Neuronal stem cell (in vitro differentiated cells): ENCODE measurements at regions not wholly inside any gene's neighbourhood (a gene's known extent, or its start where the extent isn't known, plus 50 kb on each side); places are given as distances from the start of the nearest gene placed in this dataset.

Experiments used
- DNase-seq: peaks from one replicate; pipeline ENCODE4 v3.0.0-alpha.2; 2013; ENCODE audit warnings: low spot score
- H2AFZ ChIP-seq: one replicate; pipeline ENCODE4 v1.6.1; 2013; ENCODE audit warnings: mild to moderate bottlenecking, low read length, inconsistent platforms
- H2AK5ac ChIP-seq: 2 replicates; pipeline ENCODE4 v1.6.1; 2013; ENCODE audit warnings: low read depth, mild to moderate bottlenecking, inconsistent platforms, low read length, moderate library complexity, mixed read lengths
- H2BK120ac ChIP-seq: 2 replicates; pipeline ENCODE4 v1.6.1; 2013; ENCODE audit warnings: low read depth, mild to moderate bottlenecking, inconsistent platforms, low read length, moderate library complexity, mixed read lengths
- H2BK12ac ChIP-seq: one replicate; pipeline ENCODE4 v1.6.1; 2013; ENCODE audit warnings: low read length, inconsistent platforms
- H2BK15ac ChIP-seq: 2 replicates; pipeline ENCODE4 v1.6.1; 2013; ENCODE audit warnings: mild to moderate bottlenecking, low read length, inconsistent platforms, mixed read lengths
- H2BK5ac ChIP-seq: one replicate; pipeline ENCODE4 v1.6.1; 2013; ENCODE audit warnings: inconsistent platforms, mild to moderate bottlenecking, low read length, moderate library complexity
- H3K14ac ChIP-seq: one replicate; pipeline ENCODE4 v1.6.1; 2013; ENCODE audit warnings: low read length, inconsistent platforms
- H3K18ac ChIP-seq: 2 replicates; pipeline ENCODE4 v1.6.1; 2013; ENCODE audit warnings: low read length, inconsistent platforms
- H3K23ac ChIP-seq: 2 replicates; pipeline ENCODE4 v1.6.1; 2013; ENCODE audit warnings: low read depth, mild to moderate bottlenecking, mixed read lengths, low read length, inconsistent platforms; ENCODE audit not compliant: poor library complexity
- H3K27ac ChIP-seq: replicated peaks from 3 replicates; pipeline ENCODE4 v1.5.1; 2013; ENCODE audit warnings: low read length, inconsistent platforms
- H3K27me3 ChIP-seq, 3 experiments: 2 replicates each; pipeline ENCODE4 v1.6.1; 2013; ENCODE audit warnings: low read length in 3 of 3, mild to moderate bottlenecking in 2 of 3, inconsistent platforms in 1 of 3, low read depth in 1 of 3, mixed read lengths in 1 of 3, moderate library complexity in 1 of 3; ENCODE audit not compliant: control insufficient read depth in 3 of 3, insufficient read depth in 3 of 3
- H3K36me3 ChIP-seq, 2 donors: replicated peaks in 1 of 2; 2 replicates each; pipeline ENCODE4 v1.6.1; 2013; ENCODE audit warnings: low read length in 2 of 2; ENCODE audit not compliant: control insufficient read depth in 2 of 2, insufficient read depth in 2 of 2
- H3K4ac ChIP-seq: 2 replicates; pipeline ENCODE4 v1.6.1; 2013; ENCODE audit warnings: inconsistent platforms, mild to moderate bottlenecking, low read length, moderate library complexity
- H3K4me1 ChIP-seq, 2 donors: 1 replicate in 1 of 2; 2 replicates in 1 of 2; pipeline ENCODE4 v1.6.1; 2013; ENCODE audit warnings: low read length in 2 of 2, low read depth in 1 of 2; ENCODE audit not compliant: control insufficient read depth in 2 of 2, insufficient read depth in 1 of 2
- H3K4me2 ChIP-seq: one replicate; pipeline ENCODE4 v1.6.1; 2013; ENCODE audit warnings: mild to moderate bottlenecking, low read length, inconsistent platforms; ENCODE audit not compliant: insufficient read depth, poor library complexity, severe bottlenecking
- H3K4me3 ChIP-seq, 2 donors: 2 replicates each; pipeline ENCODE4 v1.5.1; 2013; ENCODE audit warnings: low read length in 2 of 2, mild to moderate bottlenecking in 2 of 2, inconsistent platforms in 1 of 2, moderate library complexity in 1 of 2
- H3K79me1 ChIP-seq: one replicate; pipeline ENCODE4 v1.6.1; 2013; ENCODE audit warnings: low read depth, mild to moderate bottlenecking, inconsistent platforms, low read length, moderate library complexity
- H3K9ac ChIP-seq: one replicate; pipeline ENCODE4 v1.6.1; 2013; ENCODE audit warnings: mild to moderate bottlenecking, low read depth, low read length, inconsistent platforms; ENCODE audit not compliant: poor library complexity
- H3K9me3 ChIP-seq, 2 donors: replicated peaks in 1 of 2; 2 replicates each; pipeline versions ENCODE3 to v1.6.1; 2013; ENCODE audit warnings: low read length in 2 of 2, mild to moderate bottlenecking in 2 of 2, inconsistent platforms in 1 of 2, low read depth in 1 of 2, mixed read lengths in 1 of 2, moderate library complexity in 1 of 2; ENCODE audit not compliant: control insufficient read depth in 2 of 2, insufficient read depth in 1 of 2
- H4K8ac ChIP-seq: one replicate; pipeline ENCODE4 v1.6.1; 2013; ENCODE audit warnings: low read depth, mild to moderate bottlenecking, inconsistent platforms, low read length, moderate library complexity
- H4K91ac ChIP-seq: one replicate; pipeline ENCODE4 v1.6.1; 2013; ENCODE audit warnings: low read length, low read depth, mild to moderate bottlenecking, inconsistent platforms; ENCODE audit not compliant: poor library complexity
- WGBS, 2 donors: extraction: QIAGEN DNeasy Blood & Tissue Kit; methylation state at CpG; one replicate each; pipeline ENCODE4 v1.1.7; 2013; ENCODE audit warnings: missing lambda C conversion rate in 2 of 2, mixed read lengths in 1 of 2; ENCODE audit not compliant: insufficient read length in 2 of 2, insufficient replicate concordance in 1 of 2; ENCODE audit errors: extremely low coverage in 2 of 2; 5-methylcytosine and 5-hydroxymethylcytosine counted together

DNA sequence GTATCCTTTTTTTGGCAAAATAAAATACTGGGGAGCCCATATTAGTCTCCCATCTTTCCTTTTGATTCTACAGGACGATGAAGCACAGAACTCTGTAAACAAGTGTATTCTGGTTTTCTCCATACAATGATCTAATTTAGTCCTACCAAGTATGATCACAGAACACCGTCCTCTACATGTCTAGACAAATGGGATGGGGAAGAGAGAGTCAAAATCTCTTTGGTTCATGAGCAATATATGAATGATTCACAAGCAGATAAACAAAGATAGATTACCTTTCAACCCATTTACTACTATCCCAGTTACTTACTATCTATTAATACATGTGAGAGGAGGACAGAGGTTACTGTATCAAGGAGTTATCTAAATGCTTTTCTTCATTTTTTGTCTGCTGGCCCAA lies 352.4 kb upstream of the ACVR2A start:
- Histone ChIP-seq H3K9ac (no peak overlapping the region), H3K14ac (no peak overlapping the region), H2AK5ac (no peak overlapping the region), H3K4ac (no peak overlapping the region), H4K8ac (no peak overlapping the region), H4K91ac (no peak overlapping the region), H3K18ac (no peak overlapping the region), H2BK12ac (no peak overlapping the region), H3K4me3 (no peak overlapping the region), H3K79me1 (no peaks in the 10 kb centered on the region), H3K23ac (no peak overlapping the region), H3K4me2 (no peak overlapping the region), H3K27me3 (no peaks in the 10 kb centered on the region), H3K36me3 (no peaks in the 10 kb centered on the region), H3K27ac (no peak overlapping the region), H2AFZ (no peak overlapping the region), H3K9me3 (no peaks in the 10 kb centered on the region), H2BK120ac (no peak overlapping the region), H2BK5ac (no peak overlapping the region), H2BK15ac (no peak overlapping the region), H3K4me1 (peaks cover 0 to 5% of the 10 kb centered on the region in 2 donors)
- no peak for DNase-seq
- WGBS, 2 donors: no CpG with 5 or more reads among the region's 2 CpGs

DNA sequence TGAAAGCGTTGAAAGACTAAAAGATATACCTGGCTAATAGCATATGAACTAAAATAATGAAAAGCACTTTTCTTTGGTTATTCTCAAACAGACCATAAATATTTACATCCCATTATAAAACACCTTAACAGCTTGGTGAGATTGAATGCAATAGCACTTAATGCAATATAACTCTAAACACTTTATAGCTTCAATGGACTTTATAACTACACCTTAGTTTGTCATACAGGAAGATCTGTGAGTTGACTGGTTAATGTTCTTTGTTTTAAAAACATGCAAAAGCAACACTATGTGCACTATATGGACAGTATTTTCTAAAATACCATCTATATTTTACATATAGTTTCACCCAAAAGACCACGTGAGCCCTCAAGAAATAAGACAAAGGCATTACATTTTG lies 353.3 kb upstream of the ACVR2A start:
- WGBS, 2 donors: no CpG with 5 or more reads among the region's 2 CpGs
- Histone ChIP-seq H3K27me3 (no peaks in the 10 kb centered on the region), H3K14ac (no peak overlapping the region)

DNA sequence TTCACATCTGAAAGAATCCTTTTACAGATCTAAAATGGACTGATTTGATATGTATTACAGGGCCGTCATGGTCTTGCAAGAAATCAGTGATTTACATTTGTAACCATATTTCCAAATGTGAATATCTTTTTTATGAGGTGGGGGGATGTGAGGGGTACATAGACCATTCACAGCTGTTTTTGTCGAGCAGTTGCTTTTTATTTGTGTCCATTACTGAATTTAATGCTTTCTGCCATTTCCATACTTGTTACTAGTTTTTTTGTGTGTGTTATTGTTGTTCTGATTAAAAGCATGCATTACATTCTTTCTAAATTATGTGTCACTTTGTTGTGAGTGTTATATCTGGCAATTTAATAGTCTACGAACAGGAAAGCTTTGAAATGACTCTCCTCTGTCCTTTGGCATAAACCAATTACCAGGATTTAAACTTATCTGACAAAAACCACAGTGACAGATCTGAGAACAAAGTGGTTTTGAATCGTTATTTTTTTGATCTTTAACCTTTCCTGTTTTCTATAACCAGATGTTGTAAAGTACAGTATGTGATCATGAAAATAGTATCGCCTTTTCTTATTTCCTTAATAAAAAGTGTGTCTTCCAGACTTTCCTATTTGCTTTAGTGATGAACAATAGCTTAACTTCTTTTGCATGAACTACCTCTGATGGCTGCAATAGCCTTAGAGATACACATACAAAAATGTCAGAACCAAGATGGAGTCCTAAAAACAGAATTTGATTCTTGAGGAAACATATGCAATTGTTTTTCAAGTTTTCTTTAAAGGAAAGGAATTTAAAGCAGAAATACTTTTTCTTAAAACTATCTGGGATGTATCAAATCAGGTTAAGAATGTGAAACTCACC lies 354.2 kb upstream of the ACVR2A start:
- Histone ChIP-seq H2BK12ac (no peak overlapping the region), H3K79me1 (no peaks in the 10 kb centered on the region), H3K14ac (no peak overlapping the region), H3K9me3 (no peaks in the 10 kb centered on the region), H3K23ac (no peak overlapping the region), H2AK5ac (no peak overlapping the region), H3K4me3 (no peak overlapping the region), H3K18ac (no peak overlapping the region), H3K36me3 (no peaks in the 10 kb centered on the region), H2BK15ac (no peak overlapping the region), H3K27me3 (no peaks in the 10 kb centered on the region), H3K4ac (no peak overlapping the region), H3K4me1 (peaks cover 0 to 5% of the 10 kb centered on the region in 2 donors), H4K91ac (no peak overlapping the region), H2BK120ac (no peak overlapping the region), H2BK5ac (no peak overlapping the region), H3K9ac (no peak overlapping the region), H3K4me2 (no peak overlapping the region), H2AFZ (peak overlapping the region; percentile 28), H4K8ac (no peak overlapping the region), H3K27ac (no peak overlapping the region)
- no CpG with 5 or more reads among the region's 5 CpGs for WGBS, 2 donors
- no peak for DNase-seq

More for the DNA sequence above, 353.3 kb upstream of the ACVR2A start:
- no peak overlapping the region for H2AK5ac ChIP-seq
- DNase-seq: no peak
- no peaks in the 10 kb centered on the region for H3K9me3 ChIP-seq
- H2AFZ ChIP-seq: no peak overlapping the region
- H3K27ac ChIP-seq: no peak overlapping the region
- H3K18ac ChIP-seq: no peak overlapping the region
- H3K4ac ChIP-seq: no peak overlapping the region
- no peak overlapping the region for H2BK12ac ChIP-seq
- no peak overlapping the region for H3K4me2 ChIP-seq
- no peak overlapping the region for H4K91ac ChIP-seq
- no peak overlapping the region for H3K23ac ChIP-seq
- H4K8ac ChIP-seq: no peak overlapping the region
- H3K4me3 ChIP-seq: no peak overlapping the region
- H3K79me1 ChIP-seq: no peaks in the 10 kb centered on the region
- H3K4me1 ChIP-seq: peaks cover 0 to 5% of the 10 kb centered on the region in 2 donors
- no peak overlapping the region for H2BK120ac ChIP-seq
- H3K9ac ChIP-seq: no peak overlapping the region
- H2BK5ac ChIP-seq: no peak overlapping the region
- no peak overlapping the region for H2BK15ac ChIP-seq
- H3K36me3 ChIP-seq: no peaks in the 10 kb centered on the region

DNA sequence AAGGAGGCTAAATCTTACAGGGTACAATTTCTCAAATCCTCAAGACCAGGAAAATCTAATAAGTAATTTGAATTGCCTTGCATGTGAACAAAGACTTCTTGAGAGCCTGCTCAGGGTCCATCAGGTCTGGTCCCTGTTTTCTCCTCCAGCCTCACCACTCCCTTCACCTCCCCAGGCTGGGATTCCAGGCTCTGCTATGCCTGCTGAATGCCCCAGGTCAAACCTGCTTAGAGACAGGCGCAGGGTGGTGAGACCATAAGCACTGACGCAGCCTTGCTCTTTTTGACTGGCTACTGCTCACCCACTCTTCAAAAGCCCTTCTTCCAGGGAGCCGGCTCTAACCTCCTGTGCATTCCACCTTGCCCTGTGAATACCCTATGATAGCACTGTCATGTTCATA lies 356.4 kb upstream of the ACVR2A start:
- Histone ChIP-seq H2BK12ac (no peak overlapping the region), H2AK5ac (no peak overlapping the region), H3K79me1 (no peaks in the 10 kb centered on the region), H3K4me1 (peaks cover 0 to 5% of the 10 kb centered on the region in 2 donors), H3K27ac (no peak overlapping the region), H2BK15ac (no peak overlapping the region), H4K8ac (no peak overlapping the region), H3K14ac (no peak overlapping the region), H3K4me2 (no peak overlapping the region), H3K18ac (peak overlapping the region; percentile 7), H2AFZ (no peak overlapping the region), H2BK5ac (no peak overlapping the region), H3K23ac (no peak overlapping the region), H4K91ac (no peak overlapping the region), H3K27me3 (no peaks in the 10 kb centered on the region), H3K36me3 (no peaks in the 10 kb centered on the region), H3K9ac (no peak overlapping the region), H3K4me3 (no peak overlapping the region), H2BK120ac (no peak overlapping the region), H3K4ac (no peak overlapping the region), H3K9me3 (no peaks in the 10 kb centered on the region)
- no CpG with 5 or more reads among the region's 3 CpGs for WGBS, 2 donors
- no peak for DNase-seq
